ENCODE measurements at regions not wholly inside any gene's neighbourhood (a gene's known extent, or its start where the extent isn't known, plus 50 kb on each side); places are given as distances from the start of the nearest gene placed in this dataset.

- TF ChIP-seq EZH2 (IDR thresholded peaks at IDR 0.05; ENCODE audit: borderline replicate concordance, low read length) (no peak), CTCF (IDR thresholded peaks at IDR 0.05; ENCODE audit: low read length) (no peak)
Measured at GRCh38 chr4:31411565-31411964, 691.4 kb downstream of the PCDH7 start.

Measured in OCI-LY1 (cell line).